ENCODE measurements at regions not wholly inside any gene's neighbourhood (a gene's known extent, or its start where the extent isn't known, plus 50 kb on each side); places are given as distances from the start of the nearest gene placed in this dataset.

- TF ChIP-seq CHD2 (IDR thresholded peaks at IDR 0.05; ENCODE audit: borderline replicate concordance, low read depth, low read length), result no peak
- TF ChIP-seq HCFC1 (IDR thresholded peaks at IDR 0.05; ENCODE audit: low read length), result no peak
These were observed 55.1 kb upstream of the INCENP start (continued) for GRCh38 chr11:62068730-62069129.

GRCh38 chr11:62067741-62068140 is 56.1 kb upstream of the INCENP start:
- Histone ChIP-seq H3K27ac (ENCODE audit: control insufficient read depth, insufficient read depth) (no peak overlapping the region), H2AFZ (ENCODE audit: control insufficient read depth, low read depth, low read length) (no peak overlapping the region), H4K20me1 (ENCODE audit: control insufficient read depth, insufficient read depth) (no peaks in the 10 kb centered on the region), H3K4me1 (ENCODE audit: control insufficient read depth, insufficient read depth, low read length) (no peaks in the 10 kb centered on the region), H3K27me3 (replicated peaks in 1 of 2; ENCODE audit: control insufficient read depth in 2 of 2, insufficient read depth in 2 of 2, low read length in 1 of 2) (peaks cover 0 to 1% of the 10 kb centered on the region in 2 experiments; a peak in 1 of 4 replicates), H3K9me3 (replicated peaks; ENCODE audit: control insufficient read depth, insufficient read depth, low read length) (no peaks in the 10 kb centered on the region), H3K4me2 (ENCODE audit: control insufficient read depth, insufficient read depth) (no peak overlapping the region), H3K9ac (ENCODE audit: control insufficient read depth, insufficient read depth, low read length) (no peak overlapping the region), H3K36me3 (ENCODE audit: control insufficient read depth in 2 of 2, insufficient read depth in 2 of 2, low read length in 1 of 2) (no peaks in the 10 kb centered on the region), H3K4me3 (no peak overlapping the region), H3K79me2 (ENCODE audit: control insufficient read depth, insufficient read depth, low read length) (no peaks in the 10 kb centered on the region)
- no TSS peak for BruUV-seq (replicated peaks)
- FAIRE-seq, result no peak
- in situ Hi-C loops (cut with MboI) (no loop called here), intact Hi-C loops (cut with micrococcal nuclease; ENCODE audit: unreplicated experiment) (no loop called here)
- SMC1A ChIA-PET (ENCODE audit: uncharacterized antibody, unreplicated experiment), result no interaction called here
- no peak for DNase-seq (ENCODE audit: low read depth, low spot score)
- CTCF ChIA-PET, result interaction anchor here (1.1 to 3.9 kb wide), 2 partner anchors 14 to 120 kb away, joined by 3 to 20 read pairs; no protein-coding TSS in a partner anchor
- no peak for TF ChIP-seq BACH1 (IDR thresholded peaks at IDR 0.05; ENCODE audit: borderline replicate concordance)
- no peak for TF ChIP-seq HDAC2 (IDR thresholded peaks at IDR 0.05)
- TF ChIP-seq ZBTB33 (IDR thresholded peaks at IDR 0.05), result no peak
- TF ChIP-seq CHD2 (IDR thresholded peaks at IDR 0.05; ENCODE audit: borderline replicate concordance, low read depth, low read length), result no peak
- TF ChIP-seq MEF2A (IDR thresholded peaks at IDR 0.05; ENCODE audit: insufficient read depth, low read depth, low read length), result no peak
- TF ChIP-seq STAT1 (conservative IDR thresholded peaks at IDR 0.05), result no peak
- TF ChIP-seq IKZF1 (conservative IDR thresholded peaks at IDR 0.05), result no peak
- no peak for TF ChIP-seq MXI1 (IDR thresholded peaks at IDR 0.05; ENCODE audit: low read depth, low read length)
- TF ChIP-seq RELA (IDR thresholded peaks at IDR 0.05; ENCODE audit: borderline replicate concordance, partially characterized antibody), result no peak
- TF ChIP-seq TCF12 (IDR thresholded peaks at IDR 0.05; ENCODE audit: low read depth, low read length), result no peak
- TF ChIP-seq NR2C2 (IDR thresholded peaks at IDR 0.05; ENCODE audit: borderline replicate concordance, control insufficient read depth, insufficient read length, low read depth), result no peak
- TF ChIP-seq REST (IDR thresholded peaks at IDR 0.05; ENCODE audit: low read depth, low read length), result no peak
- TF ChIP-seq TBL1XR1 (IDR thresholded peaks at IDR 0.05; ENCODE audit: low read depth, low read length), result no peak
- TF ChIP-seq CBFB (IDR thresholded peaks at IDR 0.05; ENCODE audit: low read depth), result no peak
- TF ChIP-seq SMAD5 (IDR thresholded peaks at IDR 0.05; ENCODE audit: low read depth), result no peak
- ATAC-seq, result no peak
- RAD21 ChIA-PET (ENCODE audit: unreplicated experiment), result interaction anchor here (1.0 kb wide), 1 partner anchor 142 kb away, joined by 3 read pairs; no protein-coding TSS in a partner anchor
- POLR2A ChIA-PET, result no interaction called here
- 52% methylated on average over 8 of the region's 8 CpGs for WGBS (ENCODE audit: insufficient coverage, insufficient replicate concordance, low lambda C conversion rate, missing lambda C conversion rate)
